Liver (tissue), 3 donors: ENCODE measurements at regions not wholly inside any gene's neighbourhood (a gene's known extent, or its start where the extent isn't known, plus 50 kb on each side); places are given as distances from the start of the nearest gene placed in this dataset.

Experiments
- GABPA ChIP-seq, 2 donors: IDR thresholded peaks in 1 of 2; conservative IDR thresholded peaks in 1 of 2; 2 replicates each; pipeline ENCODE4 v1.6.1; 2016; ENCODE audit warnings: antibody characterized with exemption in 2 of 2, mild to moderate bottlenecking in 1 of 2, moderate library complexity in 1 of 2
- HNF4A ChIP-seq, 2 donors: conservative IDR thresholded peaks; 2 replicates each; pipeline ENCODE4 v1.6.1; 2016; ENCODE audit warnings: antibody characterized with exemption in 2 of 2, mild to moderate bottlenecking in 2 of 2
- JUND ChIP-seq, 2 donors: IDR thresholded peaks; 2 replicates each; pipeline ENCODE4 v1.6.1; 2016; ENCODE audit warnings: antibody characterized with exemption in 2 of 2
- TF ChIP-seq, protein P1 (sequence below): IDR thresholded peaks from 2 replicates; pipeline ENCODE4 v1.6.1; 2016; ENCODE audit warnings: antibody characterized with exemption, mild to moderate bottlenecking
- TF ChIP-seq, protein P2 (sequence below): fragments of 150-350 bp; IDR thresholded peaks from 2 replicates; pipeline ENCODE4 v1.5.1; 2017; ENCODE audit warnings: improper control_type of control experiment, low read depth, low read length; ENCODE audit not compliant: missing input control
- donor health status: healthy.
- donor health status: healthy.

DNA sequence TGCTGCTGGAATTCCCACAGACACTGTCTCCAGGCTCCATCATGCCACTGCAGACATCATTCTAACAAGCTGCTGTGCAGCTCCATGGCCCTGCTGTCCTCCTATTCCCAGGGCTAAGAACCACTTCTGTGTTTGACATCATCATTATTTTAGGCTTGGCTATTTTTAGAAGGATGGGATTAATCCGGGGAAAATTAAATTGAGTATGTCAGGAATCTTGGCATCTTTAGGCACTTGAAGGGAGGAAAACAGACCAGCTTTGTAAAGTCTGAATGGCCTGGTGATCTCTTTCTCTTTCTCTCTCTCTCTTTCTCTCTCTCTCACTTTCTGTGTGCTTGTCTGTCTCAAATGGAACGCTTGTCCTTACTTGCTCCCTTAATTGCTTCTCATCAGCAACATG lies 568.3 kb upstream of the FLRT2 start:
- TF ChIP-seq, protein P1, sequence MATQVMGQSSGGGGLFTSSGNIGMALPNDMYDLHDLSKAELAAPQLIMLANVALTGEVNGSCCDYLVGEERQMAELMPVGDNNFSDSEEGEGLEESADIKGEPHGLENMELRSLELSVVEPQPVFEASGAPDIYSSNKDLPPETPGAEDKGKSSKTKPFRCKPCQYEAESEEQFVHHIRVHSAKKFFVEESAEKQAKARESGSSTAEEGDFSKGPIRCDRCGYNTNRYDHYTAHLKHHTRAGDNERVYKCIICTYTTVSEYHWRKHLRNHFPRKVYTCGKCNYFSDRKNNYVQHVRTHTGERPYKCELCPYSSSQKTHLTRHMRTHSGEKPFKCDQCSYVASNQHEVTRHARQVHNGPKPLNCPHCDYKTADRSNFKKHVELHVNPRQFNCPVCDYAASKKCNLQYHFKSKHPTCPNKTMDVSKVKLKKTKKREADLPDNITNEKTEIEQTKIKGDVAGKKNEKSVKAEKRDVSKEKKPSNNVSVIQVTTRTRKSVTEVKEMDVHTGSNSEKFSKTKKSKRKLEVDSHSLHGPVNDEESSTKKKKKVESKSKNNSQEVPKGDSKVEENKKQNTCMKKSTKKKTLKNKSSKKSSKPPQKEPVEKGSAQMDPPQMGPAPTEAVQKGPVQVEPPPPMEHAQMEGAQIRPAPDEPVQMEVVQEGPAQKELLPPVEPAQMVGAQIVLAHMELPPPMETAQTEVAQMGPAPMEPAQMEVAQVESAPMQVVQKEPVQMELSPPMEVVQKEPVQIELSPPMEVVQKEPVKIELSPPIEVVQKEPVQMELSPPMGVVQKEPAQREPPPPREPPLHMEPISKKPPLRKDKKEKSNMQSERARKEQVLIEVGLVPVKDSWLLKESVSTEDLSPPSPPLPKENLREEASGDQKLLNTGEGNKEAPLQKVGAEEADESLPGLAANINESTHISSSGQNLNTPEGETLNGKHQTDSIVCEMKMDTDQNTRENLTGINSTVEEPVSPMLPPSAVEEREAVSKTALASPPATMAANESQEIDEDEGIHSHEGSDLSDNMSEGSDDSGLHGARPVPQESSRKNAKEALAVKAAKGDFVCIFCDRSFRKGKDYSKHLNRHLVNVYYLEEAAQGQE = no peak
- TF ChIP-seq HNF4A (conservative IDR thresholded peaks at IDR 0.05) = no peak
- TF ChIP-seq, protein P2, sequence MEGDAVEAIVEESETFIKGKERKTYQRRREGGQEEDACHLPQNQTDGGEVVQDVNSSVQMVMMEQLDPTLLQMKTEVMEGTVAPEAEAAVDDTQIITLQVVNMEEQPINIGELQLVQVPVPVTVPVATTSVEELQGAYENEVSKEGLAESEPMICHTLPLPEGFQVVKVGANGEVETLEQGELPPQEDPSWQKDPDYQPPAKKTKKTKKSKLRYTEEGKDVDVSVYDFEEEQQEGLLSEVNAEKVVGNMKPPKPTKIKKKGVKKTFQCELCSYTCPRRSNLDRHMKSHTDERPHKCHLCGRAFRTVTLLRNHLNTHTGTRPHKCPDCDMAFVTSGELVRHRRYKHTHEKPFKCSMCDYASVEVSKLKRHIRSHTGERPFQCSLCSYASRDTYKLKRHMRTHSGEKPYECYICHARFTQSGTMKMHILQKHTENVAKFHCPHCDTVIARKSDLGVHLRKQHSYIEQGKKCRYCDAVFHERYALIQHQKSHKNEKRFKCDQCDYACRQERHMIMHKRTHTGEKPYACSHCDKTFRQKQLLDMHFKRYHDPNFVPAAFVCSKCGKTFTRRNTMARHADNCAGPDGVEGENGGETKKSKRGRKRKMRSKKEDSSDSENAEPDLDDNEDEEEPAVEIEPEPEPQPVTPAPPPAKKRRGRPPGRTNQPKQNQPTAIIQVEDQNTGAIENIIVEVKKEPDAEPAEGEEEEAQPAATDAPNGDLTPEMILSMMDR = no peak
- no peak for TF ChIP-seq GABPA (IDR thresholded peaks at IDR 0.05 in 1 of 2, conservative IDR thresholded peaks at IDR 0.05 in 1 of 2)
- TF ChIP-seq JUND (IDR thresholded peaks at IDR 0.05) = no peak
